OCI-LY7 (cell line): ENCODE measurements at regions not wholly inside any gene's neighbourhood (a gene's known extent, or its start where the extent isn't known, plus 50 kb on each side); places are given as distances from the start of the nearest gene placed in this dataset.

ENCODE experiments used
- EZH2phosphoT487 ChIP-seq: fragments of 200-600 bp; sonication (generic); IDR thresholded peaks from 2 replicates; pipeline ENCODE4 v1.6.1; 2018; ENCODE audit warnings: low read depth, borderline replicate concordance, mild to moderate bottlenecking, mixed run types, antibody characterized with exemption, low read length, moderate library complexity, mixed read lengths
- TF ChIP-seq, protein P1 (sequence below): fragments of 200-600 bp; sonication (generic); conservative IDR thresholded peaks from 2 replicates; pipeline ENCODE4 v1.5.1; 2014; ENCODE audit warnings: mild to moderate bottlenecking, antibody characterized with exemption, low read length, moderate library complexity, mixed read lengths

DNA sequence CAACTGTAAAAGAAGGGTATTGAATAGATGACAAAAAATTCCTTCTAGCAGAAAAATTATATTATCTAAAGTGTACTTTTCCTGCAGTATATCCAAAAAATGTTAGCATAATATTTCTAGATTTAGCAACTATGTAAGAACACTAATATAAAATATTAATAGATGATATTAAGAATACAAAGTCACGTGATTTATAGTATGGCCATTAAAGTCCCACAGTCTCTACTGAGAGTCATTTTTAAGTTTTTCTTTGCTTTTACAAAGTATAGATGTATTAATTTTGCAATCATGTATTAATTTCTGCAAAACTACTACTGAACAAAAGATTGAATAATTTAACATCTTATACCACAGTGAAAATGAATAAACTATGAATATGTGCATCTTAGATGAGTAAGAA lies 94.9 kb downstream of the ZWINT start:
- TF ChIP-seq, protein P1, sequence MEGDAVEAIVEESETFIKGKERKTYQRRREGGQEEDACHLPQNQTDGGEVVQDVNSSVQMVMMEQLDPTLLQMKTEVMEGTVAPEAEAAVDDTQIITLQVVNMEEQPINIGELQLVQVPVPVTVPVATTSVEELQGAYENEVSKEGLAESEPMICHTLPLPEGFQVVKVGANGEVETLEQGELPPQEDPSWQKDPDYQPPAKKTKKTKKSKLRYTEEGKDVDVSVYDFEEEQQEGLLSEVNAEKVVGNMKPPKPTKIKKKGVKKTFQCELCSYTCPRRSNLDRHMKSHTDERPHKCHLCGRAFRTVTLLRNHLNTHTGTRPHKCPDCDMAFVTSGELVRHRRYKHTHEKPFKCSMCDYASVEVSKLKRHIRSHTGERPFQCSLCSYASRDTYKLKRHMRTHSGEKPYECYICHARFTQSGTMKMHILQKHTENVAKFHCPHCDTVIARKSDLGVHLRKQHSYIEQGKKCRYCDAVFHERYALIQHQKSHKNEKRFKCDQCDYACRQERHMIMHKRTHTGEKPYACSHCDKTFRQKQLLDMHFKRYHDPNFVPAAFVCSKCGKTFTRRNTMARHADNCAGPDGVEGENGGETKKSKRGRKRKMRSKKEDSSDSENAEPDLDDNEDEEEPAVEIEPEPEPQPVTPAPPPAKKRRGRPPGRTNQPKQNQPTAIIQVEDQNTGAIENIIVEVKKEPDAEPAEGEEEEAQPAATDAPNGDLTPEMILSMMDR: no peak
- no peak for TF ChIP-seq EZH2phosphoT487
